ENCODE measurements at regions not wholly inside any gene's neighbourhood (a gene's known extent, or its start where the extent isn't known, plus 50 kb on each side); places are given as distances from the start of the nearest gene placed in this dataset.

- H3K9me3 ChIP-seq (ENCODE audit: control insufficient read depth, insufficient read depth, low read length): no peaks in the 10 kb centered on the region
- H3K4me1 Mint-ChIP-seq: no peaks in the 10 kb centered on the region
- WGBS (ENCODE audit: insufficient coverage): no CpG with 5 or more reads among the region's 1 CpG
- H3K27me3 ChIP-seq (ENCODE audit: control insufficient read depth, insufficient read depth, low read length): no peaks in the 10 kb centered on the region
- no peaks in the 10 kb centered on the region for H3K4me1 ChIP-seq (ENCODE audit: control insufficient read depth, insufficient read depth, low read length)
- peaks cover 0 to 3% of the 10 kb centered on the region in 2 donors for H3K27me3 Mint-ChIP-seq (ENCODE audit: low read depth in 2 of 2)
- no peak overlapping the region for H3K4me3 ChIP-seq (ENCODE audit: low read length)
- H3K27ac Mint-ChIP-seq: no peak overlapping the region
- H3K4me3 Mint-ChIP-seq: no peak overlapping the region
- intact Hi-C loops (cut with micrococcal nuclease): no loop called here
- H3K9me3 Mint-ChIP-seq: no peaks in the 10 kb centered on the region
- no peak for TF ChIP-seq CTCF (IDR thresholded peaks at IDR 0.05)
- H3K27ac ChIP-seq (ENCODE audit: low read length): no peak overlapping the region
- H3K36me3 Mint-ChIP-seq: no peaks in the 10 kb centered on the region
- no peaks in the 10 kb centered on the region for H3K36me3 ChIP-seq (ENCODE audit: control insufficient read depth, insufficient read depth, low read length)
- DNase-seq: no peak
- ATAC-seq: no peak
These were observed 495.0 kb upstream of the B3GALT2 start for GRCh38 chr1:193681422-193681821.

GRCh38 chr1:193680924-193681316 lies 494.5 kb upstream of the B3GALT2 start:
- no peak for DNase-seq
- H3K9me3 Mint-ChIP-seq: no peaks in the 10 kb centered on the region
- H3K36me3 Mint-ChIP-seq: no peaks in the 10 kb centered on the region
- no peaks in the 10 kb centered on the region for H3K4me1 Mint-ChIP-seq
- Histone ChIP-seq H3K27ac (ENCODE audit: low read length) (no peak overlapping the region), H3K9me3 (ENCODE audit: control insufficient read depth, insufficient read depth, low read length) (no peaks in the 10 kb centered on the region), H3K27me3 (ENCODE audit: control insufficient read depth, insufficient read depth, low read length) (no peaks in the 10 kb centered on the region), H3K36me3 (ENCODE audit: control insufficient read depth, insufficient read depth, low read length) (no peaks in the 10 kb centered on the region), H3K4me1 (ENCODE audit: control insufficient read depth, insufficient read depth, low read length) (no peaks in the 10 kb centered on the region), H3K4me3 (ENCODE audit: low read length) (no peak overlapping the region)
- ATAC-seq: no peak
- H3K4me3 Mint-ChIP-seq: no peak overlapping the region
- TF ChIP-seq CTCF (IDR thresholded peaks at IDR 0.05): no peak
- H3K27ac Mint-ChIP-seq: no peak overlapping the region
- intact Hi-C loops (cut with micrococcal nuclease): no loop called here
- no CpG with 5 or more reads among the region's 2 CpGs for WGBS (ENCODE audit: insufficient coverage)
- peaks cover 0 to 3% of the 10 kb centered on the region in 2 donors for H3K27me3 Mint-ChIP-seq (ENCODE audit: low read depth in 2 of 2)

GRCh38 chr1:193680247-193680923 lies 494.0 kb upstream of the B3GALT2 start:
- DNase-seq (no peak), ATAC-seq (no peak)
- Histone ChIP-seq H3K27ac (ENCODE audit: low read length) (no peak overlapping the region), H3K36me3 (ENCODE audit: control insufficient read depth, insufficient read depth, low read length) (no peaks in the 10 kb centered on the region), H3K9me3 (ENCODE audit: control insufficient read depth, insufficient read depth, low read length) (no peaks in the 10 kb centered on the region), H3K4me3 (ENCODE audit: low read length) (no peak overlapping the region), H3K4me1 (ENCODE audit: control insufficient read depth, insufficient read depth, low read length) (no peaks in the 10 kb centered on the region), H3K27me3 (ENCODE audit: control insufficient read depth, insufficient read depth, low read length) (no peaks in the 10 kb centered on the region)
- no peaks in the 10 kb centered on the region for H3K9me3 Mint-ChIP-seq
- intact Hi-C loops (cut with micrococcal nuclease): no loop called here
- no CpG with 5 or more reads among the region's 1 CpG for WGBS (ENCODE audit: insufficient coverage)
- no peak overlapping the region for H3K27ac Mint-ChIP-seq
- no peaks in the 10 kb centered on the region for H3K36me3 Mint-ChIP-seq
- TF ChIP-seq CTCF (IDR thresholded peaks at IDR 0.05): no peak
- H3K4me1 Mint-ChIP-seq: no peaks in the 10 kb centered on the region
- peaks cover 0 to 3% of the 10 kb centered on the region in 2 donors for H3K27me3 Mint-ChIP-seq (ENCODE audit: low read depth in 2 of 2)
- H3K4me3 Mint-ChIP-seq: no peak overlapping the region

- H3K36me3 Mint-ChIP-seq: no peaks in the 10 kb centered on the region
- DNase-seq: no peak
- H3K4me1 Mint-ChIP-seq: peaks cover 0 to 5% of the 10 kb centered on the region in 2 donors
- intact Hi-C loops (cut with micrococcal nuclease): no loop called here
- WGBS (ENCODE audit: insufficient coverage): 94% methylated on average over 3 of the region's 3 CpGs
- Histone ChIP-seq H3K36me3 (ENCODE audit: control insufficient read depth, insufficient read depth, low read length) (no peaks in the 10 kb centered on the region), H3K4me3 (ENCODE audit: low read length) (no peak overlapping the region), H3K9me3 (ENCODE audit: control insufficient read depth, insufficient read depth, low read length) (no peaks in the 10 kb centered on the region), H3K4me1 (ENCODE audit: control insufficient read depth, insufficient read depth, low read length) (no peaks in the 10 kb centered on the region), H3K27ac (ENCODE audit: low read length) (no peak overlapping the region), H3K27me3 (ENCODE audit: control insufficient read depth, insufficient read depth, low read length) (no peaks in the 10 kb centered on the region)
- no peak overlapping the region for H3K4me3 Mint-ChIP-seq
- H3K9me3 Mint-ChIP-seq: no peaks in the 10 kb centered on the region
- H3K27me3 Mint-ChIP-seq (ENCODE audit: low read depth in 2 of 2): no peaks in the 10 kb centered on the region
- no peak for ATAC-seq
- no peak for TF ChIP-seq CTCF (IDR thresholded peaks at IDR 0.05)
- no peak overlapping the region for H3K27ac Mint-ChIP-seq
These were observed 491.5 kb upstream of the B3GALT2 start for GRCh38 chr1:193677874-193678273.

Data from natural killer cell (primary cell).